A549 (cell line): ENCODE measurements at regions not wholly inside any gene's neighbourhood (a gene's known extent, or its start where the extent isn't known, plus 50 kb on each side); places are given as distances from the start of the nearest gene placed in this dataset.
"Not testable (repeated sequence)": the region's sequence is repeated elsewhere in the genome, so short reads cannot be mapped to it uniquely, and the experiment has no call there.

ENCODE experiments used
- ATAC-seq, 2 experiments: fragments of 200-7000 bp in 1 of 2; fragments of >200 bp in 1 of 2; cut with Nextera tagmentation in 1 of 2; cut with Tn5 transposase in 1 of 2; 3 replicates each; pipeline versions ENCODE4 v1.8.0 to v1.9.1; 2018 to 2020; ENCODE audit warnings: mild to moderate bottlenecking in 1 of 2, moderate library complexity in 1 of 2
- CTCF ChIA-PET: fragments of 300-600 bp; sonication (Branson Sonifier 250); formaldehyde crosslinking; extraction: SDS; loops from one replicate; lab custom pipeline; 2021; ENCODE audit warnings: antibody characterized with exemption, inconsistent platforms; lab: Yijun Ruan, JAX
- POLR2A ChIA-PET: fragments of 350-600 bp; formaldehyde crosslinking; extraction: SDS; loops from one replicate; lab custom pipeline; 2021; ENCODE audit warnings: antibody characterized with exemption, inconsistent platforms; lab: Yijun Ruan, JAX
- DNase-seq, 2 experiments: peaks; one replicate each; pipeline versions ENCODE4 v3.0.0 to v3.0.0-alpha.2; 2011 to 2016; ENCODE audit warnings: low read depth in 1 of 2, low spot score in 1 of 2
- FAIRE-seq: peaks from 2 replicates; lab custom pipeline; 2011; peaks lifted over from hg19 to GRCh38; lab: Jason Lieb, UNC
- H3K27ac ChIP-seq, 2 experiments: fragments of >200 bp; sonication (Bioruptor Twin); formaldehyde crosslinking; 3 replicates each; pipeline ENCODE4 v1.5.1; 2016 to 2017
- H3K4me1 ChIP-seq: fragments of >200 bp; sonication (Bioruptor Twin); formaldehyde crosslinking; 3 replicates; pipeline ENCODE4 v1.6.1; 2016
- H3K4me2 ChIP-seq: fragments of >200 bp; sonication (Bioruptor Twin); formaldehyde crosslinking; 3 replicates; pipeline ENCODE4 v1.6.1; 2016
- H3K4me3 ChIP-seq: fragments of >200 bp; sonication (Bioruptor Twin); formaldehyde crosslinking; 3 replicates; pipeline ENCODE4 v1.5.1; 2016
- H3K9me3 ChIP-seq: fragments of >200 bp; sonication (Bioruptor Twin); formaldehyde crosslinking; 3 replicates; pipeline ENCODE4 v1.6.1; 2016
- BCL3 ChIP-seq: fragments of >200 bp; sonication (Bioruptor Twin); formaldehyde crosslinking; IDR thresholded peaks from 3 replicates; pipeline ENCODE4 v1.6.1; 2016
- EHMT2 ChIP-seq: fragments of 200-600 bp; sonication (generic); IDR thresholded peaks from 2 replicates; pipeline ENCODE4 v1.6.1; 2016; ENCODE audit warnings: antibody characterized with exemption, low read depth, mild to moderate bottlenecking, moderate library complexity
- ELK1 ChIP-seq: fragments of 150-350 bp; IDR thresholded peaks from 2 replicates; pipeline ENCODE4 v1.6.1; 2014; ENCODE audit warnings: low read depth, mild to moderate bottlenecking, low read length
- FOXS1 ChIP-seq: fragments of 250-450 bp; sonication (Bioruptor Pico); IDR thresholded peaks from 2 replicates; pipeline ENCODE4 v1.5.0; 2020; ENCODE audit warnings: mild to moderate bottlenecking, moderate library complexity
- GATA3 ChIP-seq: IDR thresholded peaks from 2 replicates; pipeline ENCODE4 v1.6.1; 2012; ENCODE audit warnings: borderline replicate concordance
- HEYL ChIP-seq: fragments of 250-450 bp; sonication (Bioruptor Pico); IDR thresholded peaks from 2 replicates; pipeline ENCODE4 v1.8.0; 2021; ENCODE audit warnings: mild to moderate bottlenecking, moderate library complexity
- HOXB13 ChIP-seq: fragments of 250-450 bp; sonication (Bioruptor Pico); IDR thresholded peaks from 2 replicates; pipeline ENCODE4 v1.5.0; 2020; ENCODE audit warnings: low read depth, mild to moderate bottlenecking, moderate library complexity
- HOXB5 ChIP-seq: fragments of 250-450 bp; sonication (Bioruptor Pico); IDR thresholded peaks from 2 replicates; pipeline ENCODE4 v1.5.0; 2020; ENCODE audit warnings: mild to moderate bottlenecking, moderate library complexity
- JUNB ChIP-seq: fragments of >200 bp; sonication (Bioruptor Twin); formaldehyde crosslinking; IDR thresholded peaks from 2 replicates; pipeline ENCODE4 v1.6.1; 2016
- KDM5A ChIP-seq: fragments of 200-600 bp; sonication (generic); IDR thresholded peaks from 2 replicates; pipeline ENCODE4 v1.6.1; 2016; ENCODE audit warnings: antibody characterized with exemption, mild to moderate bottlenecking
- PHF8 ChIP-seq: fragments of 200-600 bp; sonication (generic); IDR thresholded peaks from 2 replicates; pipeline ENCODE4 v1.6.1; 2016; ENCODE audit warnings: low read depth, mild to moderate bottlenecking, antibody characterized with exemption, moderate library complexity, borderline replicate concordance
- RAD21 ChIP-seq, 2 experiments: fragments of >200 bp in 1 of 2; sonication (Bioruptor Twin) in 1 of 2; formaldehyde crosslinking in 1 of 2; IDR thresholded peaks in 1 of 2; conservative IDR thresholded peaks in 1 of 2; 2 replicates in 1 of 2; 3 replicates in 1 of 2; pipeline ENCODE4 v1.6.1; 2012 to 2018; ENCODE audit warnings: inconsistent platforms in 1 of 2
- RARB ChIP-seq: fragments of 250-450 bp; sonication (Bioruptor Pico); IDR thresholded peaks from 2 replicates; pipeline ENCODE4 v1.8.0; 2021; ENCODE audit warnings: mild to moderate bottlenecking, moderate library complexity
- RFX5 ChIP-seq: fragments of 450-650 bp; IDR thresholded peaks from 2 replicates; pipeline ENCODE4 v1.7.1; 2014; ENCODE audit warnings: antibody characterized with exemption, mild to moderate bottlenecking, moderate library complexity
- RNF2 ChIP-seq: fragments of 200-600 bp; sonication (generic); IDR thresholded peaks from 2 replicates; pipeline ENCODE4 v1.6.1; 2016; ENCODE audit warnings: low read depth, mild to moderate bottlenecking, antibody characterized with exemption, moderate library complexity, borderline replicate concordance
- SMC3 ChIP-seq: fragments of >200 bp; sonication (Bioruptor Twin); formaldehyde crosslinking; IDR thresholded peaks from 3 replicates; pipeline ENCODE4 v1.6.1; 2018; ENCODE audit warnings: inconsistent platforms
- SREBF2 ChIP-seq: fragments of 450-650 bp; IDR thresholded peaks from 2 replicates; pipeline ENCODE4 v1.6.1; 2014; ENCODE audit warnings: mild to moderate bottlenecking, moderate library complexity
- ZC3H11A ChIP-seq: fragments of 450-650 bp; IDR thresholded peaks from 2 replicates; pipeline ENCODE4 v1.6.1; 2014; ENCODE audit warnings: antibody characterized with exemption, mild to moderate bottlenecking
- WGBS: methylation state at CpG from one replicate; pipeline ENCODE4 v1.1.6; 2017; ENCODE audit errors: missing lambda C conversion rate; 5-methylcytosine and 5-hydroxymethylcytosine counted together
- TF ChIP-seq, protein P1 (sequence below): IDR thresholded peaks from 2 replicates; pipeline ENCODE4 v1.6.1; 2012
- TF ChIP-seq, protein P2 (sequence below): fragments of >200 bp; sonication (Bioruptor Twin); formaldehyde crosslinking; IDR thresholded peaks from 3 replicates; pipeline ENCODE4 v1.5.1; 2016
- TF ChIP-seq, protein P3 (sequence below): IDR thresholded peaks from 2 replicates; pipeline ENCODE4 v1.6.1; 2012; ENCODE audit warnings: low read depth, borderline replicate concordance
- TF ChIP-seq, protein P4 (sequence below): IDR thresholded peaks from 2 replicates; pipeline ENCODE4 v1.6.1; 2012

DNA sequence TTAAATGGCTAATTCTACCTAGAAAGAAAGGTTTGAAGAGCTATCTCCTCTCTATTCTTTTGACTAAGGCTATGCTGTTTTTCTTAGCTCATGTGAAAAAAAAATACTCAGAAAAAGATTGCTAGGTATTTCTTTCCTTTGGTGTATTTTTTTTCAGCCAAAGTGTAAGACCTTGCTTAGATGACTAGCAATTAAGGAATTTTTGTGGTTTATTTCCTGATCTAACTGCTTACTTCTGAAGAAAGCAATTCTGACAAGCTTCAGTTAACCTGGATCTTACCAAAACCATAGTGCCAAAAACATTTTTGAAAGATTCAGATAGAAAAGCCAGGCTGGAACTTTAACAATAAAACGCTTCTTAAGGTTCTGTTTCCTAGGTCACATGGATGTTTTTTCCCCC lies 315.6 kb downstream of the SOX2 start:
- Histone ChIP-seq H3K4me3 (no peak overlapping the region), H3K9me3 (no peaks in the 10 kb centered on the region), H3K4me2 (no peak overlapping the region), H3K27ac (no peak overlapping the region), H3K4me1 (no peaks in the 10 kb centered on the region)
- POLR2A ChIA-PET, result no interaction called here
- whole genome bisulfite sequencing, result 90% methylated on average over 1 of the region's 1 CpG
- CTCF ChIA-PET, result no interaction called here
- DNase-seq (no peak), ATAC-seq (no peak), FAIRE-seq (no peak)
- TF ChIP-seq ELK1 (no peak), SREBF2 (no peak), HOXB5 (CRISPR knock-in tag) (no peak), HEYL (CRISPR knock-in tag) (no peak), KDM5A (no peak), ZC3H11A (no peak)
- TF ChIP-seq, protein P1, sequence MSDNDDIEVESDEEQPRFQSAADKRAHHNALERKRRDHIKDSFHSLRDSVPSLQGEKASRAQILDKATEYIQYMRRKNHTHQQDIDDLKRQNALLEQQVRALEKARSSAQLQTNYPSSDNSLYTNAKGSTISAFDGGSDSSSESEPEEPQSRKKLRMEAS, result no peak

DNA sequence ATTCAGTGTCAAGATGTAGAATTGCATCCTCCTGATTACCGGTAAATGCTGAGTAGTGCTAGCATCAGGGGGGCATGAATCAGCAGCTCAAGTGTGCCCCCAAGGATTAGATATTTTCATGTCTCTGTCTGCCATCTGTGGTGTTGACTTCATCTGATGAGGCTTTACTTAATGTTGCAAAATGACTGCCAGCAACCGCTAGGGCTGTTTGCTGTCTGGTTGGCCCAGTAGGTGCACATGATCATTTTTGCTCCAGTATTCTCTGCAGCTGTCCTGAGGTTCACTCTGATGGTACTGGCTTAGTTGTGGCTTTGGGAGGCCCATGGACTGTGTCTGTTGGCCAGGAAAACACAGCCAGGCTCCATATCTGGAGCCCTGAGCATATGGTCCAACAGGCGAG lies 316.4 kb downstream of the SOX2 start:
- FAIRE-seq, result no peak
- Histone ChIP-seq H3K4me2 (no peak overlapping the region), H3K27ac (no peak overlapping the region), H3K4me1 (no peaks in the 10 kb centered on the region), H3K4me3 (no peak overlapping the region), H3K9me3 (no peaks in the 10 kb centered on the region)
- WGBS, result 76% methylated on average over 3 of the region's 3 CpGs
- no peak for DNase-seq
- ATAC-seq, result no peak
- TF ChIP-seq, protein P2, sequence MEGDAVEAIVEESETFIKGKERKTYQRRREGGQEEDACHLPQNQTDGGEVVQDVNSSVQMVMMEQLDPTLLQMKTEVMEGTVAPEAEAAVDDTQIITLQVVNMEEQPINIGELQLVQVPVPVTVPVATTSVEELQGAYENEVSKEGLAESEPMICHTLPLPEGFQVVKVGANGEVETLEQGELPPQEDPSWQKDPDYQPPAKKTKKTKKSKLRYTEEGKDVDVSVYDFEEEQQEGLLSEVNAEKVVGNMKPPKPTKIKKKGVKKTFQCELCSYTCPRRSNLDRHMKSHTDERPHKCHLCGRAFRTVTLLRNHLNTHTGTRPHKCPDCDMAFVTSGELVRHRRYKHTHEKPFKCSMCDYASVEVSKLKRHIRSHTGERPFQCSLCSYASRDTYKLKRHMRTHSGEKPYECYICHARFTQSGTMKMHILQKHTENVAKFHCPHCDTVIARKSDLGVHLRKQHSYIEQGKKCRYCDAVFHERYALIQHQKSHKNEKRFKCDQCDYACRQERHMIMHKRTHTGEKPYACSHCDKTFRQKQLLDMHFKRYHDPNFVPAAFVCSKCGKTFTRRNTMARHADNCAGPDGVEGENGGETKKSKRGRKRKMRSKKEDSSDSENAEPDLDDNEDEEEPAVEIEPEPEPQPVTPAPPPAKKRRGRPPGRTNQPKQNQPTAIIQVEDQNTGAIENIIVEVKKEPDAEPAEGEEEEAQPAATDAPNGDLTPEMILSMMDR, result no peak
- TF ChIP-seq FOXS1 (CRISPR knock-in tag), result no peak
- TF ChIP-seq, protein P3, sequence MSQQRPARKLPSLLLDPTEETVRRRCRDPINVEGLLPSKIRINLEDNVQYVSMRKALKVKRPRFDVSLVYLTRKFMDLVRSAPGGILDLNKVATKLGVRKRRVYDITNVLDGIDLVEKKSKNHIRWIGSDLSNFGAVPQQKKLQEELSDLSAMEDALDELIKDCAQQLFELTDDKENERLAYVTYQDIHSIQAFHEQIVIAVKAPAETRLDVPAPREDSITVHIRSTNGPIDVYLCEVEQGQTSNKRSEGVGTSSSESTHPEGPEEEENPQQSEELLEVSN, result no peak
- no peak for TF ChIP-seq EHMT2
- no peak for TF ChIP-seq JUNB
- TF ChIP-seq SMC3, result no peak
- TF ChIP-seq RFX5, result no peak
- TF ChIP-seq RAD21 (conservative IDR thresholded peaks at IDR 0.05 in 1 of 2, IDR thresholded peaks at IDR 0.05 in 1 of 2), result no peak
- no peak for TF ChIP-seq HOXB13
- TF ChIP-seq RNF2, result no peak
- TF ChIP-seq, protein P4, sequence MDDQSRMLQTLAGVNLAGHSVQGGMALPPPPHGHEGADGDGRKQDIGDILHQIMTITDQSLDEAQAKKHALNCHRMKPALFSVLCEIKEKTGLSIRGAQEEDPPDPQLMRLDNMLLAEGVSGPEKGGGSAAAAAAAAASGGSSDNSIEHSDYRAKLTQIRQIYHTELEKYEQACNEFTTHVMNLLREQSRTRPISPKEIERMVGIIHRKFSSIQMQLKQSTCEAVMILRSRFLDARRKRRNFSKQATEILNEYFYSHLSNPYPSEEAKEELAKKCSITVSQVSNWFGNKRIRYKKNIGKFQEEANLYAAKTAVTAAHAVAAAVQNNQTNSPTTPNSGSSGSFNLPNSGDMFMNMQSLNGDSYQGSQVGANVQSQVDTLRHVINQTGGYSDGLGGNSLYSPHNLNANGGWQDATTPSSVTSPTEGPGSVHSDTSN, result no peak
- TF ChIP-seq ELK1, result no peak
- TF ChIP-seq PHF8, result no peak
- TF ChIP-seq HEYL (CRISPR knock-in tag), result no peak
- TF ChIP-seq BCL3, result no peak
- no peak for TF ChIP-seq GATA3
- no peak for TF ChIP-seq RARB
- POLR2A ChIA-PET, result no interaction called here
- CTCF ChIA-PET, result no interaction called here

- H3K9me3 ChIP-seq, H3K4me1 ChIP-seq, CTCF ChIA-PET, ATAC-seq, H3K27ac ChIP-seq, POLR2A ChIA-PET, FAIRE-seq, H3K4me3 ChIP-seq, DNase-seq, H3K4me2 ChIP-seq: not testable (repeated sequence)
- 64% methylated on average over 1 of the region's 1 CpG for WGBS
Observed at GRCh38 chr3:182034231-182034630, 322.5 kb downstream of the SOX2 start.
